Adrenal gland (tissue), 5 donors: ENCODE measurements at regions not wholly inside any gene's neighbourhood (a gene's known extent, or its start where the extent isn't known, plus 50 kb on each side); places are given as distances from the start of the nearest gene placed in this dataset.

Source experiments
- POLR2A ChIP-seq, 2 donors: fragments of 450-650 bp; IDR thresholded peaks; one replicate each; pipeline ENCODE4 v1.6.1; 2017; ENCODE audit warnings: antibody characterized with exemption in 2 of 2, mild to moderate bottlenecking in 2 of 2, moderate library complexity in 1 of 2
- TF ChIP-seq, protein P1 (sequence below), 6 experiments: fragments of 450-650 bp in 4 of 6; fragments of 200-600 bp in 2 of 6; sonication (generic) in 1 of 6; IDR thresholded peaks; 1 replicate in 5 of 6; 2 replicates in 1 of 6; pipeline versions ENCODE4 v1.5.1 to v1.8.0; 2016 to 2021; ENCODE audit warnings: antibody characterized with exemption in 6 of 6, mild to moderate bottlenecking in 2 of 6, moderate library complexity in 1 of 6
- donor health status: DM: no; HTN: no; CAD: no.

DNA sequence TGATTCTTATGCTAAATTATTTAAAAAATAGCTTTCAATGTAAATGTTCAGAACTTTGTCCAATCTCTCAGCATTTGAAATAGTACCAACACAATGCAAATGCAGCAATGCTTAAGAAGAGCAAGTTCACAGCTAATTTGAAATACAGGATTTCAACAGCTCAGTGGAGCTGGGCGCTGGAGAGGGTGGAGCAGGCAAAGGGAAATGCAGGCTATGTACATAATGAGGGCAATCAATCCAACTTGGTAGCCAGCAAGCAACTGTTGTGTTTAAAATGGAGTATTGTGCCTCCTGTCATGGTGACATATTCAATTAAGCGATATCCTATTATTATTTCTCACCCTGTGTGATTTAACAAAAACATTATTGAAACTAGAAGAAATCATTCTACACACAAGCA, 568.8 kb downstream of the PSAT1 start:
- TF ChIP-seq, protein P1, sequence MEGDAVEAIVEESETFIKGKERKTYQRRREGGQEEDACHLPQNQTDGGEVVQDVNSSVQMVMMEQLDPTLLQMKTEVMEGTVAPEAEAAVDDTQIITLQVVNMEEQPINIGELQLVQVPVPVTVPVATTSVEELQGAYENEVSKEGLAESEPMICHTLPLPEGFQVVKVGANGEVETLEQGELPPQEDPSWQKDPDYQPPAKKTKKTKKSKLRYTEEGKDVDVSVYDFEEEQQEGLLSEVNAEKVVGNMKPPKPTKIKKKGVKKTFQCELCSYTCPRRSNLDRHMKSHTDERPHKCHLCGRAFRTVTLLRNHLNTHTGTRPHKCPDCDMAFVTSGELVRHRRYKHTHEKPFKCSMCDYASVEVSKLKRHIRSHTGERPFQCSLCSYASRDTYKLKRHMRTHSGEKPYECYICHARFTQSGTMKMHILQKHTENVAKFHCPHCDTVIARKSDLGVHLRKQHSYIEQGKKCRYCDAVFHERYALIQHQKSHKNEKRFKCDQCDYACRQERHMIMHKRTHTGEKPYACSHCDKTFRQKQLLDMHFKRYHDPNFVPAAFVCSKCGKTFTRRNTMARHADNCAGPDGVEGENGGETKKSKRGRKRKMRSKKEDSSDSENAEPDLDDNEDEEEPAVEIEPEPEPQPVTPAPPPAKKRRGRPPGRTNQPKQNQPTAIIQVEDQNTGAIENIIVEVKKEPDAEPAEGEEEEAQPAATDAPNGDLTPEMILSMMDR (IDR thresholded peaks at IDR 0.05) = no peak
- no peak for TF ChIP-seq POLR2A (IDR thresholded peaks at IDR 0.05)
